CD4-positive, alpha-beta T cell (primary cell): ENCODE measurements at regions not wholly inside any gene's neighbourhood (a gene's known extent, or its start where the extent isn't known, plus 50 kb on each side); places are given as distances from the start of the nearest gene placed in this dataset.

Experiments used
- ATAC-seq: fragments of 200-7000 bp; cut with Tn5 transposase; one replicate; pipeline ENCODE4 v1.10.0; 2022; ENCODE audit warnings: mild to moderate bottlenecking; ENCODE audit not compliant: poor library complexity
- CTCF ChIA-PET: fragments of 350-600 bp; sonication (Branson Sonifier 250); formaldehyde crosslinking; loops from one replicate; lab custom pipeline; 2021; ENCODE audit warnings: antibody characterized with exemption, inconsistent platforms; lab: Charles Lee
- POLR2A ChIA-PET: fragments of 350-600 bp; sonication (Branson Sonifier 250); formaldehyde crosslinking; loops from one replicate; lab custom pipeline; 2021; ENCODE audit warnings: antibody characterized with exemption, inconsistent platforms; lab: Charles Lee
- DNase-seq, 14 experiments: peaks; one replicate each; pipeline ENCODE4 v3.0.0-alpha.2; 2013 to 2020; ENCODE audit warnings: mixed read lengths in 2 of 14
- H3K27ac ChIP-seq, 2 donors: one replicate each; pipeline versions ENCODE4 v1.5.1 to v1.7.0; 2013; ENCODE audit warnings: low read length in 2 of 2, low read depth in 1 of 2, mild to moderate bottlenecking in 1 of 2
- H3K27me3 ChIP-seq, 2 experiments: 1 replicate in 1 of 2; 2 replicates in 1 of 2; pipeline versions ENCODE4 v1.6.1 to v1.7.0; 2013; ENCODE audit warnings: low read length in 2 of 2, control low read depth in 1 of 2, mild to moderate bottlenecking in 1 of 2, moderate library complexity in 1 of 2; ENCODE audit not compliant: insufficient read depth in 2 of 2, control insufficient read depth in 1 of 2
- H3K36me3 ChIP-seq: one replicate; pipeline ENCODE4 v1.6.1; 2013; ENCODE audit warnings: low read length, control low read depth; ENCODE audit not compliant: insufficient read depth
- H3K4me1 ChIP-seq: one replicate; pipeline ENCODE4 v1.6.1; 2013; ENCODE audit warnings: low read length, control low read depth; ENCODE audit not compliant: insufficient read depth
- H3K4me3 ChIP-seq: one replicate; pipeline ENCODE4 v1.5.1; 2013; ENCODE audit warnings: mild to moderate bottlenecking, low read length, moderate library complexity
- H3K9me3 ChIP-seq, 2 experiments: 1 replicate in 1 of 2; 2 replicates in 1 of 2; pipeline versions ENCODE4 v1.6.1 to v1.7.0; 2013; ENCODE audit warnings: low read length in 2 of 2, mild to moderate bottlenecking in 2 of 2, control low read depth in 1 of 2, moderate library complexity in 1 of 2; ENCODE audit not compliant: control insufficient read depth in 1 of 2, insufficient read depth in 1 of 2
- H3K27ac Mint-ChIP-seq: one replicate; pipeline ENCODE4 v1.8.0; 2020; ENCODE audit warnings: mixed read lengths
- H3K27me3 Mint-ChIP-seq: one replicate; pipeline ENCODE4 v1.8.0; 2021; ENCODE audit warnings: mixed read lengths
- H3K36me3 Mint-ChIP-seq: one replicate; pipeline ENCODE4 v1.8.0; 2021; ENCODE audit warnings: low read depth, mixed read lengths
- H3K4me1 Mint-ChIP-seq: one replicate; pipeline ENCODE4 v1.8.0; 2021; ENCODE audit warnings: low read depth, mixed read lengths
- H3K4me3 Mint-ChIP-seq: one replicate; pipeline ENCODE4 v1.8.0; 2020; ENCODE audit warnings: mild to moderate bottlenecking, mixed read lengths
- H3K9me3 Mint-ChIP-seq: one replicate; pipeline ENCODE4 v1.8.0; 2020; ENCODE audit warnings: mixed read lengths
- intact Hi-C, 2 experiments: fragments of 100-400 bp; cut with DNase I in 1 of 2; cut with micrococcal nuclease in 1 of 2; formaldehyde crosslinking; loops; one replicate each; pipeline versions ENCODE4 v1.15.1 to v1.9.0; 2023 to 2025; cut with DNase I, micrococcal nuclease
- TF ChIP-seq, protein P1 (sequence below): fragments of 200-600 bp; IDR thresholded peaks from one replicate; pipeline ENCODE4 v1.8.0; 2022; ENCODE audit warnings: antibody characterized with exemption, mild to moderate bottlenecking

DNA sequence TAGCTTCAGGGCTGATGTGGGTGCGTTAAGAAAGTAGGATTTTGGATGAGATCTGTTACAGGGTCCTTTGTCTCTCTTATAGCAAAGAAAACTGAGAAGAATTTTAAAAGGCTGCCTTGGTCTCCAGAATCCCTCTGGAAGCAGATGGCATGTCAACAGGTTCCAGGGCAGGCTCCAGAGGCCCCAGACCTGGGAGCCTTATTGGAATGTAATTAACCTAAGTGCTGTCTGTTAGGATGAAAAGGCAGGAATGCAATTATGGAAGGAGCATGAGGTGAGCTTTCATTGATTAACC, 97.2 kb upstream of the PKDCC start:
- Mint-ChIP-seq H3K27ac (no peak overlapping the region), H3K4me1 (no peaks in the 10 kb centered on the region), H3K27me3 (peaks cover 21% of the 10 kb centered on the region), H3K36me3 (no peaks in the 10 kb centered on the region), H3K4me3 (no peak overlapping the region), H3K9me3 (no peaks in the 10 kb centered on the region)
- TF ChIP-seq, protein P1, sequence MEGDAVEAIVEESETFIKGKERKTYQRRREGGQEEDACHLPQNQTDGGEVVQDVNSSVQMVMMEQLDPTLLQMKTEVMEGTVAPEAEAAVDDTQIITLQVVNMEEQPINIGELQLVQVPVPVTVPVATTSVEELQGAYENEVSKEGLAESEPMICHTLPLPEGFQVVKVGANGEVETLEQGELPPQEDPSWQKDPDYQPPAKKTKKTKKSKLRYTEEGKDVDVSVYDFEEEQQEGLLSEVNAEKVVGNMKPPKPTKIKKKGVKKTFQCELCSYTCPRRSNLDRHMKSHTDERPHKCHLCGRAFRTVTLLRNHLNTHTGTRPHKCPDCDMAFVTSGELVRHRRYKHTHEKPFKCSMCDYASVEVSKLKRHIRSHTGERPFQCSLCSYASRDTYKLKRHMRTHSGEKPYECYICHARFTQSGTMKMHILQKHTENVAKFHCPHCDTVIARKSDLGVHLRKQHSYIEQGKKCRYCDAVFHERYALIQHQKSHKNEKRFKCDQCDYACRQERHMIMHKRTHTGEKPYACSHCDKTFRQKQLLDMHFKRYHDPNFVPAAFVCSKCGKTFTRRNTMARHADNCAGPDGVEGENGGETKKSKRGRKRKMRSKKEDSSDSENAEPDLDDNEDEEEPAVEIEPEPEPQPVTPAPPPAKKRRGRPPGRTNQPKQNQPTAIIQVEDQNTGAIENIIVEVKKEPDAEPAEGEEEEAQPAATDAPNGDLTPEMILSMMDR = no peak
- no peaks in the 10 kb centered on the region for H3K36me3 ChIP-seq
- no peak for ATAC-seq
- no peak for DNase-seq
- no peaks in the 10 kb centered on the region for H3K27me3 ChIP-seq
- no peaks in the 10 kb centered on the region for H3K9me3 ChIP-seq
- H3K4me1 ChIP-seq = no peaks in the 10 kb centered on the region
- intact Hi-C loops = no loop called here
- no peak overlapping the region for H3K4me3 ChIP-seq
- CTCF ChIA-PET = no interaction called here
- POLR2A ChIA-PET = no interaction called here
- H3K27ac ChIP-seq = no peak overlapping the region

DNA sequence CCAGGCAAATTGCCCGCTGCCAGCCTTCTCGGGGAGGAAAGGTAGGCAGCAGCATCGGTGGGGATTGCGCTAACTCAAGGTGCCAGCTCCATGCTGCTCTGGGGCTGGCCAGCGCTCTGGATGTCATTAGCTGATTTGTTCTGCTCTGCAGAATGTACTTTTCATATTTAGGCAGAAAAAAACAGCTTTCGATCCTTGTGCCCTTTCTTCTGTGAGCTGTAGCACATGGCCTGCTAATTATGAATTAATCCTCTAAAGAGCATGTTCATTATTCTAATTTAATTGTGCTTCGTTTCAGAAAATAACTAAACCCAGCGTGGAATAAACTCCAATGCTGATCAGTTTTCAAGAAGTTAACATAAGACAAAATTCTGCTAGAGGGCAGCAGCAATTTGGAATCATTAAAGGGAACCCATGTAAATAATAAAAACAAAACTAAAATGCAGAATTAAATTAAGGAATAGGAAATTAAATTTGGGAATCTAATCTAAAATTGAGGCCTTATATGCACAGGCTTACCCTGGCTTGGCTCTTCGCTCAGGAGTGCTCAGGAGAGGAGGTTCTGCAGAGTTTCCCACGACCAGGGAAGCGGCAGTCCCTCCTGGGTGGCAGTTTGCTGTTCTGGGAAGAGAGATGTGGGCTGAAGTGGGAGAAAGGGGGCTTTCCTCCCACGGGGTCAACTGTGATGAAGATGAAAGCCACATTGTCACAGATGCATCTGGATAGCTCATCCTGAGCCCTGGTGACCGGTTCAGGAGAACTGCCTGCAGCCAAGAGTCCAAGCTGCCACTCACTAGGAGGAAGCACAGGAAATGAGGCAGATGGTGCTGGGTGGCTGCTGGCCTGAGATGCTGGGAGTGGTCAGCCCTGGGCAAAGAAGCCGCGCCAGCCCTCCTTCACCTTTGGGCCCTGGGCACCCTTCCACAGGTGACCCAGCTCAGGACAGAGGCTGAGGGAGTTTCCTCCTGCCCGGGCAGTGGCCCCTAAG, 93.2 kb upstream of the PKDCC start:
- DNase-seq (no peak), ATAC-seq (no peak)
- TF ChIP-seq, protein P1 = no peak
- Mint-ChIP-seq H3K27ac (no peak overlapping the region), H3K4me1 (no peaks in the 10 kb centered on the region), H3K27me3 (peaks cover 2% of the 10 kb centered on the region), H3K4me3 (no peak overlapping the region), H3K9me3 (no peaks in the 10 kb centered on the region), H3K36me3 (no peaks in the 10 kb centered on the region)
- Histone ChIP-seq H3K27ac (no peak overlapping the region), H3K36me3 (no peaks in the 10 kb centered on the region), H3K4me1 (no peaks in the 10 kb centered on the region), H3K4me3 (no peak overlapping the region), H3K27me3 (no peaks in the 10 kb centered on the region), H3K9me3 (no peaks in the 10 kb centered on the region)
- ChIA-PET CTCF (no interaction called here), POLR2A (no interaction called here)
- intact Hi-C loops = no loop called here

- intact Hi-C loops = no loop called here
- ATAC-seq (no peak), DNase-seq (peak in 1 of 14 experiments; percentile 9)
- H3K27me3 ChIP-seq = no peaks in the 10 kb centered on the region
- TF ChIP-seq, protein P1 = no peak
- no peaks in the 10 kb centered on the region for H3K36me3 ChIP-seq
- H3K27ac ChIP-seq = no peak overlapping the region
- H3K9me3 ChIP-seq = no peaks in the 10 kb centered on the region
- CTCF ChIA-PET = no interaction called here
- no peaks in the 10 kb centered on the region for H3K4me1 ChIP-seq
- no peak overlapping the region for H3K27ac Mint-ChIP-seq
- no peak overlapping the region for H3K4me3 Mint-ChIP-seq
- H3K4me3 ChIP-seq = no peak overlapping the region
- no peaks in the 10 kb centered on the region for H3K4me1 Mint-ChIP-seq
- H3K27me3 Mint-ChIP-seq = peaks cover 5% of the 10 kb centered on the region
- H3K9me3 Mint-ChIP-seq = no peaks in the 10 kb centered on the region
- H3K36me3 Mint-ChIP-seq = no peaks in the 10 kb centered on the region
- POLR2A ChIA-PET = no interaction called here
Observed at GRCh38 chr2:41955316-41956043, 92.3 kb upstream of the PKDCC start.
